ENCODE measurements at regions not wholly inside any gene's neighbourhood (a gene's known extent, or its start where the extent isn't known, plus 50 kb on each side); places are given as distances from the start of the nearest gene placed in this dataset.
"Not testable (repeated sequence)": the region's sequence is repeated elsewhere in the genome, so short reads cannot be mapped to it uniquely, and the experiment has no call there.

- no peak for DNase-seq
Observed at GRCh38 chr5:163706053-163706771, 200.8 kb downstream of the MAT2B start.

- DNase-seq = peak; percentile 5
Observed at GRCh38 chr5:163712011-163712410, 206.6 kb downstream of the MAT2B start.

- no peak for DNase-seq
Observed at GRCh38 chr5:163718272-163718671, 212.9 kb downstream of the MAT2B start.

GRCh38 chr5:163724305-163724704 lies 218.9 kb downstream of the MAT2B start:
- no peak for DNase-seq

GRCh38 chr5:163727028-163727427 lies 221.6 kb downstream of the MAT2B start:
- DNase-seq = peak; percentile 7

GRCh38 chr5:163730206-163730756 lies 224.9 kb downstream of the MAT2B start:
- no peak for DNase-seq

GRCh38 chr5:163731256-163731655 lies 225.8 kb downstream of the MAT2B start:
- DNase-seq = no peak

- DNase-seq = no peak
Observed at GRCh38 chr5:163735069-163735468, 229.7 kb downstream of the MAT2B start.

GRCh38 chr5:163747586-163747985 lies 242.2 kb downstream of the MAT2B start:
- DNase-seq = no peak

- no peak for DNase-seq
Observed at GRCh38 chr5:163748934-163749333, 243.5 kb downstream of the MAT2B start.

GRCh38 chr5:163750415-163750814 lies 245.0 kb downstream of the MAT2B start:
- DNase-seq = not testable (repeated sequence)

GRCh38 chr5:163755505-163755904 lies 250.1 kb downstream of the MAT2B start:
- no peak for DNase-seq

GRCh38 chr5:163756170-163756569 lies 250.8 kb downstream of the MAT2B start:
- DNase-seq = no peak

GRCh38 chr5:163757344-163757743 lies 251.9 kb downstream of the MAT2B start:
- no peak for DNase-seq

- no peak for DNase-seq
Observed at GRCh38 chr5:163758283-163758711, 252.9 kb downstream of the MAT2B start.

GRCh38 chr5:163759000-163759704 lies 253.7 kb downstream of the MAT2B start:
- no peak for DNase-seq

- no peak for DNase-seq
Observed at GRCh38 chr5:163760498-163760897, 255.1 kb downstream of the MAT2B start.

- DNase-seq = no peak
Observed at GRCh38 chr5:163766936-163767670, 261.7 kb downstream of the MAT2B start.

GRCh38 chr5:163770625-163771024 lies 265.2 kb downstream of the MAT2B start:
- no peak for DNase-seq

GRCh38 chr5:163772241-163772640 lies 266.8 kb downstream of the MAT2B start:
- no peak for DNase-seq

GRCh38 chr5:163772644-163773043 lies 267.2 kb downstream of the MAT2B start:
- no peak for DNase-seq

GRCh38 chr5:163773226-163773625 lies 267.8 kb downstream of the MAT2B start:
- no peak for DNase-seq

GRCh38 chr5:163789870-163790269 lies 284.5 kb downstream of the MAT2B start:
- no peak for DNase-seq

All from inflammatory macrophage treated with lipopolysaccharide for 4 hours (primary cell).